Putamen (tissue), 1 donor: ENCODE measurements at regions not wholly inside any gene's neighbourhood (a gene's known extent, or its start where the extent isn't known, plus 50 kb on each side); places are given as distances from the start of the nearest gene placed in this dataset.
"Not testable (repeated sequence)": the region's sequence is repeated elsewhere in the genome, so short reads cannot be mapped to it uniquely, and the experiment has no call there.

Experiments
- DNase-seq: peaks from one replicate; pipeline ENCODE4 v3.0.0-alpha.2; 2016; ENCODE audit warnings: low spot score

DNA sequence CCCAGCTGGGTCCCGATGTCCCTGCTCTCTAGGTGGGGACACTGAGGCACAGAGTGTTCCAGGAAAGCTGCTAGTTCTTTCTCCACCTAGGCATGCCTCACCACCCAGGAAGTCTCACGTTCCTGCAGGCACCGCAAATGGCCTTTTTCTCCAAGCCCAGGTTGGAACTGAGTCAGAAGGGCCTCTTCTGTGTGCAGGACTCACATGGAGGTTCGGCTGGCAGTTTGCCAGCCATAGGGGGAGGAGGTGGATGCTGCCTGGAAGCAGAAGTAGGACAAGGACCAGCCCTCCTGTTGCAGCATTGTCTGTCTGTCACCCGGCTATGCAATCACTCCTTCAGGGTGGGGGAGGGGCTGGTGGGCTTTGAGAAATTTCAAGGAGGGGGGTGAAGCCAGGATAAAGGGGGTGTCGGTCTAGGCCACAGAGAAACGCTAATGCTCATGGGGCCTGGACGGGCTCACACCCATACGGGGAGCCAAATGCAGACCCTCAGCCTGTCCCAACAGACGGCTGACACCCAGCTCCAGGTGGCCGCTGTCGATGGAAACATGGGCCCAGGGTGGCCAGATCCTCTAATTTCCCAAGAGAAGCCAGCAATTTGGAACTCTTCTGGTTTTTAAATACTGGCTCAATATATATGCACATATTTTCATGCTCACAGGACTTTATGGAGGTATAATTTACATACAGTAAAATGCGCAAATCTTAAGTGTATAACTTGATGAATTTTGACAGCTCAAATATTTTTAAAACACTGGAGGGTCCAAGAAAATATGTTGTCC, 120.5 kb downstream of the PHETA1 start:
- DNase-seq: no peak

DNA sequence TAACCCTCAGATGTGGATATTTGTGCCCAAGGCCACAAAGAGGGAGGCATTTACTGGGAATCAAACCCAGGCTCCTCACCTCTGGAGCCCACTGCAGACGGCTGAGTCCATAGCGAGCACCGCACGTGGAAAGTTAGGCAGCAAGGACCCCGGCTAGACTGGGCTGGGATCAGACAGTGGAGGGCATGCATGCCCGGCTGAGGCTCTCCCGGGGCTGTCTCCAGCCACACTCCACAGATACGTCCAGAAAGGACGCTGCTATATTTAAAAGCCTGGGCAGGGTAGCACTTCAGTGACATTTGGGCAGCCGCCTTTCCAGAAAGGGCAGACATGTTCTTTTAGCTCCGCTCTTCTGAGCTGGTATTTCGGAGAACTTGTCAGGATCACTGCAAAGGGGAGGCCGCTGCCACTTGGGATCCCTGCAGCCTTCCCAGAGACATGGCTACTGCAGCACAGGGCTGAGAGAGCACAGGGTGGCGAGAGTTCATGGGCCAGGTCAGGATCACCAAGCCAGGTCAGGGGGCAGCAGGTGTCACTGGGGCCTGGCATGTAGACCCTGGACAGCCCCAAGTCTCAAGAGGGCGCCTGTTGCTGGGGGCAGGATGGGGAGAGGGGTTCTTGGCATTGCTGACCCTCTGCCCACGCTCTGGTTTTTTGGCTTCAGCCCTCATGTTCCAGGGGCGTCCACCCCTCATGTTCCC, 121.7 kb downstream of the PHETA1 start:
- no peak for DNase-seq

DNA sequence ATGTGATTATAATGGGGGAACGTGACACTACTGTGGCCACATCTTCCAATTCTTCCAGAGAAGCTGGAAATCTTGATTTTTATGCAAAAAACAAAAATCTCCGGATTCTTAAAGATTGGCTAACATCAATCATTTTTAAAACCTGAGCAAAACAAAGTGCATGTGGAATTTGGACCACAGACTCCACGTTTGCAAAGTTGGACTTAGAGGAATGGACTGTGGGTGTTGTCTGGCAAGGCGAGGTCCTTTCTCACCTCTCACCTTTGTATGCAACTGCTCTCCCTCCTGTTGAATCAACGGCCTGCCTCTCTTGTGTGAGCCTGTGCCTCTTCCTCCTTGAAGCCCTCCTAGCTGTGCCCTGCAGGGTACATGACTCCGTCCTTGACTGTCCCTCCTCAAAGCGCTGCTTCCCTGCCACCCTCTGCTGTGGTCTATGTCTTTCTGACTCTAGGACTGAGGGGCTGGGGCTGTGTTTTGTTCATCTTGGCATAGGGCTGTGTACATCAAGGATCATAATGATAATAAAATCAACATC, 122.4 kb downstream of the PHETA1 start:
- DNase-seq: no peak

DNA sequence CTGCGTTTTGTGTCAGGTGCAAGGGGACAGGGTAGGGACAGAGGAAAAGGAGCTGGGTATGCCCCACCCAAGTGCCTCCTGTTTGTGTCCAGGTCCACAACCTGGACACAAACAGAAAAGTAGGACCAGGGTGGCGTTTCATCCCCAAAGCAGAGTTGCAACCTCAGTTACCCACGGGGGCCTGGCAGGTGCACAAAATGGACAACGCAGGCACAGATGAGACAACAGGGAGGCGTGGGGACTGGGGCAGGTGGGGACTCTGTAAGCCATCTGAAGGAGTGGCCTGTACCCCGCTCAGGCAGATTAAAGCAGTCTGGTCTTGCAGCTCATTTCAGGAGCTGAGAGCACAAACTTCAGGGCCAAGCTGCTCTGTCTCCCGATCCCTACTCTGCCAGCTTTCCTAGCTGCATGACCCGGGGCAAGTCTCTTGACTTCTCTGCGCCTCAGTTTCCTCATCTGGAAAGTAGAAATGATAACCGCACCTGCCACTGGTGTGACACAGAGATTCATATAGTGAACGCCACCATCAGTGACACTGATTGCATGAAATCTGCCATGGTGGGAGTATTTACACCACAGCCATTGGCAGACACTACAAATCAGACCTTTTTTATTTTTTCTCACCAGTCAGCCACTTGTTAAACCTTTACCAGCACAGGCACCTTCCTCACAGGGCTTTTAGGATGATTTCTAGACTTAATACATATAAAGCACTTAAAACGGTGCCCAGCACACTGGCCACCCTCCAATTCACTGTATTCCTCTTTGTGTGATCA, 123.0 kb downstream of the PHETA1 start:
- DNase-seq: no peak

DNA sequence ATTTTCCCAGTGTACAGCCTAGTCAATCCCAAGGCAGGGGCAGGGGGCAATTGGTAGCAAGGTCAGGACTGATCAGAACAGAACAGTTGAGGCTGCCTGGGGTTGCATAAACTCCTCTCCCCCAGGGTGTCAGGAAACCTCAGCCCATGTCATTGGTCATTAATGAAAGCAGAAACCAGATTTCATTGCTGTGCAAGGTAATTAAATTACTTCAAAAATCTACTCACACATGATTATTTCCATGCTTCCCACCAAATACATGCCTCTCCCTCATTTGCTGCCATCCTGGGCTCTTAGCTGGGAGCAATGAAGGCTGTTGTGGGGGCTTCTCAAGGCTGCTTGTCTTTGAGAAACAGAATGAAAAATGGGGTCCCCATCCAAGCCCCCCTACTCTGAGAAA, 124.2 kb downstream of the PHETA1 start:
- no peak for DNase-seq

DNA sequence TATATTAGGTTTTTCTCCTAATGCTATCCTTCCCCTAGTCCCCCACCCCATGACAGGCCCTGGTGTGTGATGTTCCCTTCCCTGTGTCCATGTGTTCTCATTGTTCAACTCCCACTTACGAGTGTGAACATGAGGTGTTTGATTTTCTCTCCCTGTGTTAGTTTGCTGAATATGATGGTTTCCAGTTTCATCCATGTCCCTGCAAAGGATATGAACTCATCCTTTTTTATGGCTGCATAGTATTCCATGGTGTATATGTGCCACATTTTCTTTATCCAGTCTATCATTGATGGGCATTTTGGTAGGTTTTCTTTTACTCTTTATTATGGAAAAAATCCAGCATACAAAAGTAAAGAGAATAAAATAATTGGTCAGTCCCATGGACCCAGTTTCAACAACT, 126.1 kb downstream of the PHETA1 start:
- not testable (repeated sequence) for DNase-seq

DNA sequence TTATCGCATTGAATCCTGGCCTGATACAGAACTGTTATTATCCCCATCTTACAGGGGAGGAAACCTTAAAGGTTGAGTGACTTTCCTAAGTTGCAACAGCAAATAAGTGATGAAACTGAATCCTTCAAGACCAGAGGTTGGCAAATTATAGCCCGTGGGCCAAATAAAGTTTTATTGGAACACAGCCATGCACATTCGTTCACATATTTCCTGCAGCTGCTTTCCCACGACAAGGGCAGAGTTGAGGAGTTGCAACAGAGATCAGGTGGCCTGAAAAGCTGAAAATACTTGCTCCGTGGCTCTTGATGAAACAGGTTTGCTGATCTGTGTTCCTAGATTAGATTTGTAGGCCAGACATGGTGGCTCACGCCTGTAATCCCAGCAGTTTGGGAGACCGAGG, 126.7 kb downstream of the PHETA1 start:
- DNase-seq: no peak

DNA sequence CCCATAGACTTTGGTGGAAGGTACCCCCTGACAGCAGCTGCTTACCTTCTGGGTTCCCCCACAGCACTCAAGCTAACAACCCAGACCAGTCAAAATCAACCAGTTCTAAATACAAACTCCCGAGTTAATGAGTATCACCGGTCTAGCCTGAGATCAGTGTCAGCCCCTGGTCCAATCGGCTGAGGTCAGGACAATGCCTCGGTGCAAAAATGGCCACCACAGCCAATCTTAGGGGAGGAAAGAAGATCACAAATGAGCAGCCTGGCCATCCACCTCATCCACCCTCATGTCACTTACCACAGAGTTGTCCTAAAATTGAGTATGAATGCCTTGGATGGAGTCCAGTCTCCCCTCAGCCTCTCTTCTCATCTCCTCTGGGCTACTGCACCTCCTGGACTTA, 128.5 kb downstream of the PHETA1 start:
- no peak for DNase-seq

DNA sequence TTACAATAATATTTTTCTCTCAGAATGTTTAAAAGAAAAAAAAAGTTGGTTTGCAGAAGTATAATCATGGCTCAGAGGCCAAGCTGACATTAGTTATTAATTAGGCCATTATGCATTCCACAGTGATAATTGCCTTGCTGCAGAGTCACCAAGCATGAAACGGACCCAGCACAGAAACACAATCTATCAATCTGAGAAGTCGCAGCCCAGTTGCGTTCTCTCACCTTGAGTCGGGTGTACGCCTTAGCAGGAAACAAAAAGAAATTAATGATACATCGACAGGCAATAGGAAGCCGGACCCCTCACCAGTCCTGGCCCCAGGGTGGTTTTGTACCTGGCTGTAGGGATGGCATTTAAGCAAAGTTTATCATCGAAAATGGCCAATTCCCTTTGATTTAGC, 129.7 kb downstream of the PHETA1 start:
- DNase-seq: no peak

DNA sequence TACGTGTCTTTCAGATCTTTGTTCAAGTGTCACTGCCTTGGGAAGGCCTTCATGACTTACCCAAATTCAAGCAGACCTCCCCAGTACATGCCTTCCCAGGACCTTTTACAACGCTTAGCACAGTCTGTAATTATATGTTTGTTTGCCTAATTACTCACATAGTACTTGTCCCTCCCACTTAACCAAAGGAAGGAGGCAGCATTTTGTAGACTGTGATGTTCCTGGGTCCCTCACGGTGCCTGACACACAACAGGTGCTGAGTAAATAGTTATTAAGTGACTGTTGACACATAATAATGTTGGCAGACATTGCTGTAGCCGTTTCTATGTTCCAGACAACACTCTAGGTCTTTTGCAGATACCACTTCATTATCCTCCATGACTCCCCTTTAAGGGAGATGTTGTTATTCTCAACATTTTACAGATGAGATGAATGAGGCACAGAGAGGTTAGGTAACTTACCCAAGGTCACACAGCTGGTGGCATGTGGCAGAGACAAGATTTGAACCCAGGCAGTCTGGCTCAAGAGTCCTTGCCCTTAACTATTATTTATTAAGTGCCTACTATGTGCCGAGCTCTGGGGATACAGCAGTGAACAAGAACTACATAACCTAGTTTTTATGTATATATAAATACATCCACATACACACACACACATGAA, 130.7 kb downstream of the PHETA1 start:
- DNase-seq: no peak

DNA sequence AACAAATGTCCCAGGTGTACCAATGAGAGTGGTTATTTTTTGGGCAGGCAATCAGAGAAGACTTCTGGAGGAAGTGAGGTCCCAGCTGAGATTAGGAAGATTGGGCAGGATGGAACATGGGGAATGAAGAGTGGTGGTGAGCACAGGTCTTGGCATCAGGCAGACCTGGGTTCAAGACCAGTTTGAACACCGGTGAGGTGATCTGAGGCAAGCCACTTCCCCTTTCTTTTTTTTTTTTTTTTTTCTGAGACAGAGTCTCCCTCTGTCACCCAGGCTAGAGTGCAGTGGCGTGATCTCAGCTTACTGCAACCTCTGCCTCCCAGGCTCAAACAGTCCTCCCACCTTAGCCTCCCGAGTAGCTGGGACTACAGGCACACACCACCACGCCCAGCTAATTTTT, 134.4 kb downstream of the PHETA1 start:
- not testable (repeated sequence) for DNase-seq

DNA sequence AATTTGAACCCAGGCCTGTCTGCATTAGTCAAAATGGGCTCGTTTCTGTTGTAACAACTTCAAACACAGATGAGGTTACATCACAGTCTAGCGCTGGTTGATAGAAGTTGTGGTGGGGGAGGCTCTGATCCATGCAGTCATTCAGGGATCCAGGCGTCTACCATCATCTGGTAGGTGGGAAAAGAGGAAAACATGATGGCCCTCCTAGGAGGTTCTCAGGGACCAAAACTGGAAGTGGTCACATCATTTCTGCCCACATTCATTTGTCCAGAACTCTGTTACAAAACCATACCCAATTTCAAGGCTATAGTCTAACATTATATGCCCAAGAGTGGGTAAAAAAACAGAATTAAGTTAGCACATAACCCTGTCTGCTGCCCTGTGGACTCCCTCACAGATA, 135.1 kb downstream of the PHETA1 start:
- no peak for DNase-seq

DNA sequence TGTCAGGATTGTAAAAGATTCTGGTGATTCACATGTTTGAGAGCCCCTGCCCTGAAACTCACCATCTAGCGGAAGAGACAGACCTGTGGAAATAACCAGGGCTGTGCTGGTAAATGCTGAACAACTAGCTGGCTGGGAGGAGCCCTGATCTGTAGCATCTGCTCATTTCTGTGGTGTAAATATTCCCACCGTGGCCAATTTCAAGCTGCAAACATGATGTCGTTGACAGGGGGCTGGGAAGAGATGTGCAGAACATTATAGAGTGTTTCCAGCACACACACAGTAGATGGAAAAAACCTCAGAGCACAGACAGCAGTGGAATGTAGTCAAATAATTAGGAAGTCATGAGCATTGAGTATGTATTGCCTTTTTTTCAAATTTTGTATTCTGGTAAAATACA, 138.2 kb downstream of the PHETA1 start:
- no peak for DNase-seq

DNA sequence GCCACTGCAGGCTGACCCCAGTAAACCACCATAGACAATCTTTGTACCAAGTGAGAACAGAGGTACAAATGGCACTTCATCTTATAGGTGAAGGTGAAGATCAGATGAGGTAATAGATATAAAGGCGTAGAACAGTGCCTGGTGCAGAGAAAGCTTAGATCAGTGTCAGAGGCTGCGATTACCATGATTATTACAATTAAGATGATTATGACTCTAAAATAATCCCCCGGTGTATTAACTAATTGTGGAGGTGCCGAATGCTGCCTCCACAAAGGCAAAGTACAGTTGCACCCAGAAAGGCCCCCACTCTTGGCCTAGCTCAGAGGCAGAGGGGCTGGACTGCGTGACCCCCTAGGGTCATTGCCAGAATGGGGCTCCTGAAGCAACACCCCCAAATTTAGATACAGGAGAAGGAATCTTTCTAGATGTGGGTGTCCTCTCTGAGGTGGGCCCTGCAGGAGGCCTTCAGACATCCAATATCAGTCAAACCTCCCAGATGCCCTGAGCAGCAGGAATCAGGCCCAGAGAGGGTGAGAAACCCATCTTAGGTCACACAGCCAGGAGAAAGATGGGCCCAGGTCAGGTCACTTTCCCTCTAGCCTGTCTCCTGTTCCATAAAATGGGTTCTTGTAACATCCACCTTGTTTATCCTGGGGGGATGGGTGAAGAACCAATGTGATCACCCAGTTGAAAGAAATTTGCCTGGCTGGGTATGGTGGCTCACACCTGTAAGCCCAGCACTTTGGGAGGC, 139.8 kb downstream of the PHETA1 start:
- DNase-seq: no peak

DNA sequence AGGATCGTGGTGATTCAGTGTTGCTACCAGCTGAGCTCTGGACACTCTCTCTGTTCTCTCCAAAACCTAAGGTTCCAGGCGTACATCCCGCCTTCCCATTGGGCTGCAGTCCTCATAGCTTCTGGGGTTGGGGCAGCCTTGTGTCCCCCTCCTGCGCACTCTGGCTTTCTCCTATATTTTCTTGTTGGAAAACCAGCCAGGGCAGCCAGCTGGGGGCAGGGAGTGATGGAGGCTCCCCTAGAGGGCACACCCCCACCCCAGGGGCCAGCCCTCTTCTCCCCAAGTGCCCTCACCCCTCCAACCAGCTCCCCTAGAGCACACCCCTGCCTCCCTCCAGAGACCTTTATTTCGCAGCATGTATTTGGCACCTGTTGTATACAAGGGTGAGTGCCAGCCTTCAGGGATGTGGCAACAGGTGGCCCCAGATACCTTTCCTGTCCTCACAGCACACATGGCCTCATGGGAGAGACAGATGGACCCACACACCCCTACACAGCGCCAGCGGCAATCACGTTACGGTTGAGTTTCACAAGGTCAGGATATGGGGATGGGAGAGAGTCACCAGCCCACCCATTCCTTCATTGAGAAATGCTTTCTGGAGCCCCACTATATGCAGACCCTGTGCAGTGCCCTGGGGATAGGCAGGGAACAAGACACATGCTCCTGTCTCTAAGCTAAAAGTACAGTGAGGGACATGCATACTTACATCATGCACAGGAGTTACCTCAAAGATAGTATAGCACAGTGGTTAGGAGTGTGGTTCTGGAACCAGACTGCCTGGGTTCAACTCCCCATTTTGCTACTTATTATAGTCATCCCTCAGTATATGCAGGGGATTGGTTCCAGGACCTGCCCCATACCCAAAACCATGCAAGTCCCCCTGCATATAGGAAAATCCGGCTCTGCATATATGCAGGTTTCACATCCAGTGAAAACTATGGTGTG, 141.1 kb downstream of the PHETA1 start:
- DNase-seq: no peak

DNA sequence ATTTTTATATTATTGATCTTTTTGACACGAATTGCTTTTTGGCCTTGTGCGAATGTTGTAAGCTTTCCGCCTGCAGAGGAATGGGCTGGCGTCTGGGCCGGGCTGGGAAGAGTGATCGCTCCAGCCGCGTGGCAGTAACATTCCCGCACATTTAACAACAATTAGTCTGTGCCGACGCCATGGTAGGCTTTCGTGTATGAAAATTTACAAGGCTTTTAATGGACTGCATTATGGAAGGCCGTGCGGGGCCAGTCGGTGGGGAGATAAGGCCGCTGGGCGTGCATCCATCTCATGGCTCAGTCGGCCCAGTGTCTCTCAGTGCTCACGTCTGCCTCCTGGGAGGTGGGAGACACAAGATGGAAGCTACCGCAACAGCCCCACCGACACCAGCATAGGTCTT, 142.2 kb downstream of the PHETA1 start:
- DNase-seq: no peak

DNA sequence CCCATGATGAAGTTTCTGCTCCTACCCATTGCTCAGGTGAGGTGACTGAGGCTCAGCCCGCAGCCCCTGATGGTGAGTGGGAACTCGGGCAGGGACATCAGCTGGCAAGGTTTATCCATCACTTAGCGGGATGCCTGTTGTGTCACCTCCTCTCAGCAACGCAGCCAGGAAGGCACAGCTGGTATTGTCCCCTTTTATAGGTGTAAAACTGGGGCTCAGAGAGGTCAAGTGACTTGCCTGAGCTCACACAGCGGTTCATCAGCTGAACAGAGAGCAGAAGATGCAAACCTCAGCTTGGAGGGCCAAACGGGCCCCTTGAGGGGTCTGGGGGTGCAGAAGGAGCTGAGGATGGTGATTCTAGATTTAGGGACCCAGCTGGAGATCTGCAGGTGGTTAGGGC, 143.6 kb downstream of the PHETA1 start:
- no peak for DNase-seq

DNA sequence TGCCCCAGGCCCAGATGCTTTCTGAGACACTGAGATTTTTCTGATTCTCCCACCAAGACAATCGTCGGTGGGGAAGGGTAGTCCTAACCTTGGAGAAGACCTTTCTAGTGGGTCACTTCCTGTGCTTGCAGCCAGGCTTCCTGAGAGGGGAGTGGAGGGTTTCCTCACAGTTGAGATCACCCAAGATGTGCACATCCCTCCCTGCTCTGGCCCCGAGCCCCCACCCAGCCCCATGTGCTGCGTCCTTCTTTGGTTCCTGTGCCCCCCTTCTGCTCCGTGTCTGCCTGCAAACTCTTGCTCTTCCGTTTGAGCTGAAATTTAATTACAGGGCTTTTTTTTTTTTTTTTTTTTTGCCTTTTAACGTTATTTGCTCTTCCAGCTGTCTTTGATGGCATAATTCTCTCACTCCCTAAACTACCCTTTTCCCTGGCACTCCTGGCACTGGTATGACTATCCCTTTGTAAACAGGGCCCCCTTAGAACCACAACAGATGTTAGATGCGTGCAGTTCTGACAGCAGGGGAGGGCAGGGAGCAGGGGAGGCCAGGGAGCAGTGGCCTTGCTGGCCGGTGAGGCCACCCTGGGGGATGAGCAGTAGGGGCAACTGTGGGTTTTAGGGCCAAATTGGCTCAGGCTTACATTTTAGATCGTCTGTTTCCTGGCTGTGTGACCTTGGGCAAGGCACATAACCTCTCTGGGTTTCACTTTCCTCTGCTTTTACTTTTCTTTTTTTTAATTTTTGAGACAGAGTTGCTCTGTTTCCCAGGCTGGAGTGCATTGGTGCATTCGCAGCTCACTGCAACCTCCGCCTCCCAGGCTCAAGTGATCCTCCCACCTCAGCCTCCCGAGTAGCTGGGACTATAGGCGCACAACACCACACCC, 144.5 kb downstream of the PHETA1 start:
- no peak for DNase-seq

DNA sequence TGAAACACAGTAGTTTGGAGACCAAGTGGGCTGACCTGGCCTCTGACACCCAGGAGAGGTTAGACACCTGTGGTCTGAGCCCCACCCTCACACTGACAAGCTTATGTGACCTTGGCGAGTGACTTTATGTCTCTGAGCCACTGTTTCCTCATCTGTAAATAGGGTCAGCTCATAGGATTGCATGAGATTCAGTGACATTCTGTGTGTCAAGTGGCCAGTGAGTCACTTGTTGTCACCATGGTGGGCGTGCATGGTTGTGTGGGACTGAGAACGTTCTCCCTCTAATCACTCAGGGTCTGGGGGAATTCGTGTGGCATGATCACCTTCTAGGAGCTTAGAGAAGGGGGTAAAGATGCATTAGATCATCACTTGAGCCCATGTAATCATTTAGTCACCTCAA, 146.4 kb downstream of the PHETA1 start:
- no peak for DNase-seq
